HG03280 (cell line): ENCODE measurements at regions not wholly inside any gene's neighbourhood (a gene's known extent, or its start where the extent isn't known, plus 50 kb on each side); places are given as distances from the start of the nearest gene placed in this dataset.

Experiments
- ATAC-seq: cut with Tn5 transposase; IDR thresholded peaks from one replicate; pipeline ENCODE4 v1.9.1; 2021; ENCODE audit warnings: mild to moderate bottlenecking, moderate library complexity; ENCODE audit not compliant: unreplicated experiment

GRCh38 chr21:16775076-16775475, 737.8 kb upstream of the CXADR start:
- ATAC-seq, result no peak

- ATAC-seq, result no peak
These were observed 735.7 kb upstream of the CXADR start for GRCh38 chr21:16777041-16777720.

GRCh38 chr21:16788584-16788983, 724.3 kb upstream of the CXADR start:
- ATAC-seq, result no peak

GRCh38 chr21:16789636-16790035, 723.2 kb upstream of the CXADR start:
- ATAC-seq, result no peak

GRCh38 chr21:16792101-16792500, 720.7 kb upstream of the CXADR start:
- ATAC-seq, result no peak

GRCh38 chr21:16794950-16795349, 717.9 kb upstream of the CXADR start:
- ATAC-seq, result no peak

- ATAC-seq, result no peak
These were observed 716.1 kb upstream of the CXADR start for GRCh38 chr21:16796776-16797175.

- no peak for ATAC-seq
These were observed 715.3 kb upstream of the CXADR start for GRCh38 chr21:16797540-16797939.

- no peak for ATAC-seq
These were observed 714.9 kb upstream of the CXADR start for GRCh38 chr21:16797966-16798365.

GRCh38 chr21:16800536-16801275, 712.1 kb upstream of the CXADR start:
- ATAC-seq, result no peak

GRCh38 chr21:16811011-16811410, 701.8 kb upstream of the CXADR start:
- ATAC-seq, result no peak

GRCh38 chr21:16811970-16812369, 700.9 kb upstream of the CXADR start:
- ATAC-seq, result no peak

GRCh38 chr21:16815243-16815642, 697.6 kb upstream of the CXADR start:
- ATAC-seq, result no peak

GRCh38 chr21:16821588-16821987, 691.3 kb upstream of the CXADR start:
- no peak for ATAC-seq

GRCh38 chr21:16829532-16829931, 683.3 kb upstream of the CXADR start:
- no peak for ATAC-seq

GRCh38 chr21:16832791-16833190, 680.1 kb upstream of the CXADR start:
- ATAC-seq, result no peak

GRCh38 chr21:16834791-16835190, 678.1 kb upstream of the CXADR start:
- ATAC-seq, result no peak

GRCh38 chr21:16837321-16837720, 675.5 kb upstream of the CXADR start:
- no peak for ATAC-seq

GRCh38 chr21:16837721-16838120, 675.1 kb upstream of the CXADR start:
- ATAC-seq, result no peak

- no peak for ATAC-seq
These were observed 674.5 kb upstream of the CXADR start for GRCh38 chr21:16838331-16838730.

- ATAC-seq, result no peak
These were observed 672.3 kb upstream of the CXADR start for GRCh38 chr21:16840538-16840937.

- ATAC-seq, result no peak
These were observed 670.7 kb upstream of the CXADR start for GRCh38 chr21:16841975-16842695.
